ENCODE measurements at regions not wholly inside any gene's neighbourhood (a gene's known extent, or its start where the extent isn't known, plus 50 kb on each side); places are given as distances from the start of the nearest gene placed in this dataset.

- H3K27me3 Mint-ChIP-seq (ENCODE audit: low read depth, poor library complexity): no peaks in the 10 kb centered on the region
- H3K27ac Mint-ChIP-seq: no peak overlapping the region
- peaks cover 4% of the 10 kb centered on the region for H3K36me3 Mint-ChIP-seq (ENCODE audit: low read depth)
- no peak for DNase-seq
- peaks cover 8% of the 10 kb centered on the region for H3K9me3 Mint-ChIP-seq
- no peak overlapping the region for H3K4me3 Mint-ChIP-seq
- no peak for TF ChIP-seq CTCF (IDR thresholded peaks at IDR 0.05)
- H3K4me1 Mint-ChIP-seq: peaks cover 14% of the 10 kb centered on the region
Measured at GRCh38 chr1:234680331-234680904, 70.4 kb upstream of the IRF2BP2 start.

GRCh38 chr1:234676103-234676594 lies 66.2 kb upstream of the IRF2BP2 start:
- Mint-ChIP-seq H3K36me3 (ENCODE audit: low read depth) (no peaks in the 10 kb centered on the region), H3K27me3 (ENCODE audit: low read depth, poor library complexity) (peaks cover 4% of the 10 kb centered on the region), H3K4me3 (peak overlapping the region; percentile 74), H3K27ac (no peak overlapping the region), H3K9me3 (no peaks in the 10 kb centered on the region), H3K4me1 (peaks cover 28% of the 10 kb centered on the region)
- peak; percentile 79 for DNase-seq
- TF ChIP-seq CTCF (IDR thresholded peaks at IDR 0.05): no peak

- DNase-seq: no peak
- peaks cover 31% of the 10 kb centered on the region for H3K4me1 Mint-ChIP-seq
- no peak for TF ChIP-seq CTCF (IDR thresholded peaks at IDR 0.05)
- H3K9me3 Mint-ChIP-seq: no peaks in the 10 kb centered on the region
- H3K4me3 Mint-ChIP-seq: peak overlapping the region; percentile 74
- no peak overlapping the region for H3K27ac Mint-ChIP-seq
- H3K27me3 Mint-ChIP-seq (ENCODE audit: low read depth, poor library complexity): peaks cover 4% of the 10 kb centered on the region
- H3K36me3 Mint-ChIP-seq (ENCODE audit: low read depth): no peaks in the 10 kb centered on the region
Measured at GRCh38 chr1:234675572-234675971, 65.6 kb upstream of the IRF2BP2 start.

GRCh38 chr1:234675006-234675405 lies 65.0 kb upstream of the IRF2BP2 start:
- peaks cover 4% of the 10 kb centered on the region for H3K27me3 Mint-ChIP-seq (ENCODE audit: low read depth, poor library complexity)
- no peak for DNase-seq
- peaks cover 4% of the 10 kb centered on the region for H3K36me3 Mint-ChIP-seq (ENCODE audit: low read depth)
- H3K4me1 Mint-ChIP-seq: peaks cover 31% of the 10 kb centered on the region
- no peak for TF ChIP-seq CTCF (IDR thresholded peaks at IDR 0.05)
- H3K9me3 Mint-ChIP-seq: peaks cover 3% of the 10 kb centered on the region
- no peak overlapping the region for H3K27ac Mint-ChIP-seq
- H3K4me3 Mint-ChIP-seq: no peak overlapping the region

- no peak for DNase-seq
- TF ChIP-seq CTCF (IDR thresholded peaks at IDR 0.05): no peak
- H3K27ac Mint-ChIP-seq: no peak overlapping the region
- peaks cover 4% of the 10 kb centered on the region for H3K27me3 Mint-ChIP-seq (ENCODE audit: low read depth, poor library complexity)
- H3K36me3 Mint-ChIP-seq (ENCODE audit: low read depth): peaks cover 5% of the 10 kb centered on the region
- no peak overlapping the region for H3K4me3 Mint-ChIP-seq
- peaks cover 31% of the 10 kb centered on the region for H3K4me1 Mint-ChIP-seq
- peaks cover 5% of the 10 kb centered on the region for H3K9me3 Mint-ChIP-seq
Measured at GRCh38 chr1:234674218-234674815, 64.3 kb upstream of the IRF2BP2 start.

Measured in nephron progenitor cell (in vitro differentiated cells).